ENCODE measurements at regions not wholly inside any gene's neighbourhood (a gene's known extent, or its start where the extent isn't known, plus 50 kb on each side); places are given as distances from the start of the nearest gene placed in this dataset.

GRCh38 chr6:148242180-148242579 is 100.5 kb upstream of the SASH1 start:
- H3K4me3 ChIP-seq (ENCODE audit: low read length), result no peak overlapping the region
- H3K36me3 ChIP-seq (ENCODE audit: insufficient read depth, low read length), result no peaks in the 10 kb centered on the region
- H2AFZ ChIP-seq (ENCODE audit: low read depth, low read length), result no peak overlapping the region
- no peaks in the 10 kb centered on the region for H3K27me3 ChIP-seq (ENCODE audit: insufficient read depth, low read length)
- peaks cover 7% of the 10 kb centered on the region for H3K4me1 ChIP-seq (ENCODE audit: insufficient read depth, low read length)
- H3K9me3 ChIP-seq (ENCODE audit: low read length), result no peaks in the 10 kb centered on the region

- Histone ChIP-seq H3K4me3 (ENCODE audit: low read length) (no peak overlapping the region), H3K27me3 (ENCODE audit: insufficient read depth, low read length) (no peaks in the 10 kb centered on the region), H3K36me3 (ENCODE audit: insufficient read depth, low read length) (no peaks in the 10 kb centered on the region), H3K9me3 (ENCODE audit: low read length) (no peaks in the 10 kb centered on the region), H3K4me1 (ENCODE audit: insufficient read depth, low read length) (peaks cover 7% of the 10 kb centered on the region), H2AFZ (ENCODE audit: low read depth, low read length) (no peak overlapping the region)
Measured at GRCh38 chr6:148244217-148244935, 98.3 kb upstream of the SASH1 start.

DNA sequence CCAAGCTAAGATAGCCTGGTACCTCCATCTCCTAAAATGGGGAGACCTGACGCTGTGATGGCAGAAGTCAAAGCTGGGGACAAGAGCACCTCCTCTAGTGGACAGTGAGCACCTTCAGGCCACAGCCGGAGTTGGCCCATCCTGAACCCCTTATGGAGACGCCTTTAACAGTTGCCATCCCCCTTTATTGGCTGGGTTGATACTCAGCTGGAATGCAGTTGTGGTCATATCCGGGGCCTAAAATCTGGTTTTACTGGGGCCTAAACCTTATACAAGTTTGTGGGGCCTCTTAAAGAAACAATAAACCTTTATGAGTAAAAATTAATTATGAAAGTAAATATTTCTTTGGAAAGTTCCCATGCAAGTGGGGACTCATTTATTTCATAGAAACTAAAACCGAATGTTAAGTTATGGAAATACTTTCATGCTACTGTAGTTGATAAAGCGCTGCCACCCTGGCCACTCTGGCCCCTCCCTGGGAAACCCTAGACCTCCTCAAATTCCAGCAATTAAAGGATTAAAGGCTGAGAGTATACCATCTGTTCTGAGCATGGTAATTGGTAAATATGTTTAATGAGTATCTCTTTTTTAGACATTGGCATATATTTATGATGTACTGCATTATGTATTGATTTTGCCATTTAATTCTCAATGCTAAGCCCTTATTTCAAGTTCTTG is 95.1 kb upstream of the SASH1 start:
- no peak overlapping the region for H3K4me3 ChIP-seq (ENCODE audit: low read length)
- no peaks in the 10 kb centered on the region for H3K36me3 ChIP-seq (ENCODE audit: insufficient read depth, low read length)
- H3K9me3 ChIP-seq (ENCODE audit: low read length), result no peaks in the 10 kb centered on the region
- peaks cover 22% of the 10 kb centered on the region for H3K4me1 ChIP-seq (ENCODE audit: insufficient read depth, low read length)
- no peaks in the 10 kb centered on the region for H3K27me3 ChIP-seq (ENCODE audit: insufficient read depth, low read length)
- H2AFZ ChIP-seq (ENCODE audit: low read depth, low read length), result no peak overlapping the region

DNA sequence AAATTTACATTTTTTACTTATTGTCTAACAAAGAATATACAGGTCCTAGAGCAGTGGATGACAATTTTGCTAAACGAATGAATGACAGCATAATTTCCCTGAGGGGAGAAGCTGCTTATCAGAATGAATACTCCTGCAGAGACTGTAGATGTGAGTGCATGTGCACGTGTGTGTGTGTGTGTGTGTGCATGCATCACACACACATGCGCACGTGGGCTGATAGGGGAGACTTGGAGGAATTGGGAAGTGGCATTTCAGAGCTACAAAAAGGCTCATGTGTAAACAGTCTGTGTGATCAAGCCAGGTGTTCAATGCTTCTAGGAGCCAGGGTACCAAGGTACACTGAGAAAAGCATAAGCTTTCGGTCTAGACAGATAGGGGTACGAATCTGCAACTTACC is 93.5 kb upstream of the SASH1 start:
- Histone ChIP-seq H3K36me3 (ENCODE audit: insufficient read depth, low read length) (no peaks in the 10 kb centered on the region), H3K9me3 (ENCODE audit: low read length) (no peaks in the 10 kb centered on the region), H2AFZ (ENCODE audit: low read depth, low read length) (no peak overlapping the region), H3K4me3 (ENCODE audit: low read length) (no peak overlapping the region), H3K4me1 (ENCODE audit: insufficient read depth, low read length) (peaks cover 22% of the 10 kb centered on the region), H3K27me3 (ENCODE audit: insufficient read depth, low read length) (no peaks in the 10 kb centered on the region)

- Histone ChIP-seq H3K4me3 (ENCODE audit: low read length) (no peak overlapping the region), H3K27me3 (ENCODE audit: insufficient read depth, low read length) (no peaks in the 10 kb centered on the region), H2AFZ (ENCODE audit: low read depth, low read length) (no peak overlapping the region), H3K9me3 (ENCODE audit: low read length) (no peaks in the 10 kb centered on the region), H3K4me1 (ENCODE audit: insufficient read depth, low read length) (peaks cover 17% of the 10 kb centered on the region), H3K36me3 (ENCODE audit: insufficient read depth, low read length) (no peaks in the 10 kb centered on the region)
Measured at GRCh38 chr6:148249679-148250375, 92.8 kb upstream of the SASH1 start.

DNA sequence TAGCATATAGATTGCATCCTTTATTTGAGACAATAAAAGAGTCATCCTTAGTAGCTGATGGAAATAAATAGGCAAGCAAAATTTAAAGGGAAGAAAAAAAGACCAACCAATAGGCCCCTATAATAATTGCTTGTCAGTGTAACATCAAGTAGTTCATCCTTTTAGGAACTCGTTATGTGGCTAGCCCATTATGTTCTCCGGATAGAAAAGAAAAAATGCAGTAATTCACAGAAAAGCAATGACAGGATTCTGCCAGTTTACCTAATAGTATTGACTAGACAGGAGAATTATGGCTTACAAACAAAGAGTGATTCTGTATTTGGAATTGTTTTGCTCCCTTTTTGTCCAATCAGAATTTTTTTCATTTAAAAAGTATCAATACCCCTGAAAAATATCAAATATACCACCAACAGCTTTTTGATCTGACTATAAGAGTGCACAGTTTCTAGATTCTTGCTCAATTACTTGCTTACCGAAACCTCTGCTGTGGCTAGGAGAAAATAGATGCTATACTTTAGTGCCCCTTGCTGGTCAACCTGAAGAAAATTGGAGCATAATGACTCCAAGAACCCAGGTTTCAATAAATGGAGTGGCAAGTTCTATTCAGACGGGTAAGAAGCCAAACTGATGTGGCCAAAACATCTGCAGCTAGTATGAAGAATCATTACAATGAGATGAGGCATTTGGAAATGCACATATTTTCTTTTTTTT is 91.5 kb upstream of the SASH1 start:
- peaks cover 15% of the 10 kb centered on the region for H3K4me1 ChIP-seq (ENCODE audit: insufficient read depth, low read length)
- peak overlapping the region; percentile 38 for H2AFZ ChIP-seq (ENCODE audit: low read depth, low read length)
- no peaks in the 10 kb centered on the region for H3K36me3 ChIP-seq (ENCODE audit: insufficient read depth, low read length)
- no peak overlapping the region for H3K4me3 ChIP-seq (ENCODE audit: low read length)
- H3K27me3 ChIP-seq (ENCODE audit: insufficient read depth, low read length), result no peaks in the 10 kb centered on the region
- no peaks in the 10 kb centered on the region for H3K9me3 ChIP-seq (ENCODE audit: low read length)

- no peaks in the 10 kb centered on the region for H3K27me3 ChIP-seq (ENCODE audit: insufficient read depth, low read length)
- no peaks in the 10 kb centered on the region for H3K9me3 ChIP-seq (ENCODE audit: low read length)
- H3K36me3 ChIP-seq (ENCODE audit: insufficient read depth, low read length), result no peaks in the 10 kb centered on the region
- no peak overlapping the region for H2AFZ ChIP-seq (ENCODE audit: low read depth, low read length)
- peaks cover 15% of the 10 kb centered on the region for H3K4me1 ChIP-seq (ENCODE audit: insufficient read depth, low read length)
- H3K4me3 ChIP-seq (ENCODE audit: low read length), result no peak overlapping the region
Measured at GRCh38 chr6:148251891-148252290, 90.7 kb upstream of the SASH1 start.

DNA sequence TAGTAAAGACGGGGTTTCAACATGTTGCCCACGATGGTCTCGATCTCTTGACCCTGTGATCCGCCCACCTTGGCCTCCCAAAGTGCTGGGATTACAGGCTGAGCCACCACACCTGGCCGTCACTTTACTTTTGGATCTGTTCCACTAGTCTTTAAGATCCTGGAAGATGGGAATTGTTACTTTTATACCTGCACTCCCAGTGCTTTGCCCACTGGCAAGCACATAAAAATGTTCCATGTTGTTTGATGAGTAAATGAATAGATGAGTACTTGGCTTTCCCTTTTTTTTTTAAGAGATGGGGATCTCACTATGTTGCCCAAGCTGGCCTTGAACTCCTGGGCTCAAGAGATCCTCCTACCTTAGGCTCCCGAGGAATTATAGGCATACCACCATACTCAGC is 84.8 kb upstream of the SASH1 start:
- Histone ChIP-seq H3K36me3 (ENCODE audit: insufficient read depth, low read length) (no peaks in the 10 kb centered on the region), H3K4me3 (ENCODE audit: low read length) (no peak overlapping the region), H3K27me3 (ENCODE audit: insufficient read depth, low read length) (no peaks in the 10 kb centered on the region), H3K9me3 (ENCODE audit: low read length) (no peaks in the 10 kb centered on the region), H3K4me1 (ENCODE audit: insufficient read depth, low read length) (no peaks in the 10 kb centered on the region), H2AFZ (ENCODE audit: low read depth, low read length) (no peak overlapping the region)

- Histone ChIP-seq H3K4me3 (ENCODE audit: low read length) (no peak overlapping the region), H3K9me3 (ENCODE audit: low read length) (no peaks in the 10 kb centered on the region), H3K27me3 (ENCODE audit: insufficient read depth, low read length) (no peaks in the 10 kb centered on the region)
Measured at GRCh38 chr6:148258868-148259267, 83.8 kb upstream of the SASH1 start.

DNA sequence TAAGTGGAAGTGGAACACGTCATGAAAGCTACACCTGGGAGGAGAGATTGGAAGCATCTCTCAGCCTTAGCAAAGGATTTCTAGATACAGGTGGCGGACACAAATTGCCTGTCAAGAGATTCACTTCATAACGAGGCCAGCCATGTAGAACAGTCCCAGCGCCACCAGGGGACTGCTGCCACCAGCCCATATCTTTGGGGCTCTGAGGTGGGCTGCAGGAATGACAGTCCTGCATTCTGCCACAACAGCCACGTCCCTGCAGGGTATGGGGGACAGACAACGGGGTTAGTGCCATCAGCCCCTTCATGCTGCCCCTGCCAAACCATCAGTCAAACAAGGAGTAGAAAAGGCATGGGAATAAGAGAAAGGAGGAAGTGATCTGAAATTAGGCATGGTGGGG is 81.2 kb upstream of the SASH1 start:
- Histone ChIP-seq H3K27me3 (ENCODE audit: insufficient read depth, low read length) (no peaks in the 10 kb centered on the region), H2AFZ (ENCODE audit: low read depth, low read length) (no peak overlapping the region), H3K9me3 (ENCODE audit: low read length) (no peaks in the 10 kb centered on the region), H3K4me1 (ENCODE audit: insufficient read depth, low read length) (no peaks in the 10 kb centered on the region), H3K36me3 (ENCODE audit: insufficient read depth, low read length) (no peaks in the 10 kb centered on the region), H3K4me3 (ENCODE audit: low read length) (no peak overlapping the region)

More at GRCh38 chr6:148258868-148259267, 83.8 kb upstream of the SASH1 start:
- Histone ChIP-seq H3K4me1 (ENCODE audit: insufficient read depth, low read length) (no peaks in the 10 kb centered on the region), H2AFZ (ENCODE audit: low read depth, low read length) (no peak overlapping the region), H3K36me3 (ENCODE audit: insufficient read depth, low read length) (no peaks in the 10 kb centered on the region)

GRCh38 chr6:148263010-148263409 is 79.6 kb upstream of the SASH1 start:
- Histone ChIP-seq H2AFZ (ENCODE audit: low read depth, low read length) (no peak overlapping the region), H3K27me3 (ENCODE audit: insufficient read depth, low read length) (no peaks in the 10 kb centered on the region), H3K9me3 (ENCODE audit: low read length) (no peaks in the 10 kb centered on the region), H3K4me1 (ENCODE audit: insufficient read depth, low read length) (no peaks in the 10 kb centered on the region), H3K36me3 (ENCODE audit: insufficient read depth, low read length) (no peaks in the 10 kb centered on the region), H3K4me3 (ENCODE audit: low read length) (no peak overlapping the region)

DNA sequence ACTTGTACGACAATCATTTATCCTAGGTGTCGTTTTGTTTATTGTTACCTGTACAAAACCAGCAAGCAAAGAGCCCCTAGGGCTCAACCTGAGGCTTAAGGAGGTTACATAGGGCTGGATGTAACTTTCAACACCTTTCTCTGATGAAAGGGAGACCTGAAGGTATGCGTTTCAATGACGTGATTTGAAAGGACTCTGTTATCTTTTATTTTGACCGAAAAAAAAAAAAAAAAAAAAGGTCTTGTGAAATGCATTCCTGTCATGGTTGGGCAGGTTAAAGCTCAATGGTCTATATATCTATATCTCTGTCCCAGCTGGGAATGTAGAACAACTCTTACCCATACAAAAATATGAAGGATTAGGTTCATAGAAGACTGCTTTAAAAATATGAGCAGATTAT is 78.7 kb upstream of the SASH1 start:
- no peaks in the 10 kb centered on the region for H3K4me1 ChIP-seq (ENCODE audit: insufficient read depth, low read length)
- no peaks in the 10 kb centered on the region for H3K36me3 ChIP-seq (ENCODE audit: insufficient read depth, low read length)
- no peaks in the 10 kb centered on the region for H3K9me3 ChIP-seq (ENCODE audit: low read length)
- H3K27me3 ChIP-seq (ENCODE audit: insufficient read depth, low read length), result no peaks in the 10 kb centered on the region
- no peak overlapping the region for H3K4me3 ChIP-seq (ENCODE audit: low read length)
- no peak overlapping the region for H2AFZ ChIP-seq (ENCODE audit: low read depth, low read length)

DNA sequence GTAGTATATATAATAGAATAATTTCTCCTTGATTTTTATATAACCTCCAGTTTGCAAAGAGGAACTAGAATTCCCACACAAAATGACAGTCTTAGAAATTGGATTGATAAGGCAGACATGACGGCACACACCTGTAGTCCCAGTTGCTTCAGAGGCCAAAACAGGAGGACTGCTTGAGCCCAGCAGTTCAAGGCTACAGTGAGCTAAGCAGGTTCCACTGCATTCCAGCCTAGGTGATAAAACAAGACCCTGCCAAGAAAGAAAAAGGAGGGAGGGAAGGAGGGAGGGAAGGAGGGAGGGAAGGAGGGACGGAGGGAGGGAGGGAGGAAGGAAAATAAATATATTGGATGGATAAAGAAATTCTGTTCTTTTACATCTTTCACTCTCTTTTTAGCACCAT is 77.6 kb upstream of the SASH1 start:
- no peaks in the 10 kb centered on the region for H3K27me3 ChIP-seq (ENCODE audit: insufficient read depth, low read length)
- H3K4me1 ChIP-seq (ENCODE audit: insufficient read depth, low read length), result no peaks in the 10 kb centered on the region
- H3K4me3 ChIP-seq (ENCODE audit: low read length), result no peak overlapping the region
- no peaks in the 10 kb centered on the region for H3K36me3 ChIP-seq (ENCODE audit: insufficient read depth, low read length)
- H3K9me3 ChIP-seq (ENCODE audit: low read length), result no peaks in the 10 kb centered on the region
- H2AFZ ChIP-seq (ENCODE audit: low read depth, low read length), result no peak overlapping the region
